Uterus (tissue), 2 donors: ENCODE measurements at regions not wholly inside any gene's neighbourhood (a gene's known extent, or its start where the extent isn't known, plus 50 kb on each side); places are given as distances from the start of the nearest gene placed in this dataset.

Experiments
- POLR2A ChIP-seq, 2 donors: fragments of 450-650 bp; IDR thresholded peaks; one replicate each; pipeline ENCODE4 v1.6.1; 2016; ENCODE audit warnings: antibody characterized with exemption in 2 of 2, mild to moderate bottlenecking in 1 of 2, moderate library complexity in 1 of 2
- TF ChIP-seq, protein P1 (sequence below), 4 experiments: fragments of 200-600 bp in 2 of 4; fragments of 450-650 bp in 2 of 4; sonication (generic) in 2 of 4; IDR thresholded peaks; one replicate each; pipeline ENCODE4 v1.5.1; 2016 to 2019; ENCODE audit warnings: antibody characterized with exemption in 4 of 4, mild to moderate bottlenecking in 2 of 4, moderate library complexity in 1 of 4

GRCh38 chr2:194619366-194619765 is 1037.7 kb upstream of the SLC39A10 start:
- no peak for TF ChIP-seq POLR2A (IDR thresholded peaks at IDR 0.05)
- TF ChIP-seq, protein P1, sequence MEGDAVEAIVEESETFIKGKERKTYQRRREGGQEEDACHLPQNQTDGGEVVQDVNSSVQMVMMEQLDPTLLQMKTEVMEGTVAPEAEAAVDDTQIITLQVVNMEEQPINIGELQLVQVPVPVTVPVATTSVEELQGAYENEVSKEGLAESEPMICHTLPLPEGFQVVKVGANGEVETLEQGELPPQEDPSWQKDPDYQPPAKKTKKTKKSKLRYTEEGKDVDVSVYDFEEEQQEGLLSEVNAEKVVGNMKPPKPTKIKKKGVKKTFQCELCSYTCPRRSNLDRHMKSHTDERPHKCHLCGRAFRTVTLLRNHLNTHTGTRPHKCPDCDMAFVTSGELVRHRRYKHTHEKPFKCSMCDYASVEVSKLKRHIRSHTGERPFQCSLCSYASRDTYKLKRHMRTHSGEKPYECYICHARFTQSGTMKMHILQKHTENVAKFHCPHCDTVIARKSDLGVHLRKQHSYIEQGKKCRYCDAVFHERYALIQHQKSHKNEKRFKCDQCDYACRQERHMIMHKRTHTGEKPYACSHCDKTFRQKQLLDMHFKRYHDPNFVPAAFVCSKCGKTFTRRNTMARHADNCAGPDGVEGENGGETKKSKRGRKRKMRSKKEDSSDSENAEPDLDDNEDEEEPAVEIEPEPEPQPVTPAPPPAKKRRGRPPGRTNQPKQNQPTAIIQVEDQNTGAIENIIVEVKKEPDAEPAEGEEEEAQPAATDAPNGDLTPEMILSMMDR (IDR thresholded peaks at IDR 0.05) = no peak
